IgD-negative memory B cell (primary cell): ENCODE measurements at regions not wholly inside any gene's neighbourhood (a gene's known extent, or its start where the extent isn't known, plus 50 kb on each side); places are given as distances from the start of the nearest gene placed in this dataset.

Experiments
- H3K27ac Mint-ChIP-seq, 3 donors: one replicate each; pipeline ENCODE4 v1.8.0; 2020 to 2022; ENCODE audit warnings: mild to moderate bottlenecking in 3 of 3, mixed read lengths in 3 of 3, moderate library complexity in 1 of 3
- H3K27me3 Mint-ChIP-seq: one replicate; pipeline ENCODE4 v1.8.0; 2021; ENCODE audit warnings: mixed read lengths
- H3K36me3 Mint-ChIP-seq: one replicate; pipeline ENCODE4 v1.8.0; 2020; ENCODE audit warnings: mild to moderate bottlenecking, mixed read lengths
- H3K4me1 Mint-ChIP-seq, 3 donors: one replicate each; pipeline ENCODE4 v1.8.0; 2020 to 2022; ENCODE audit warnings: mixed read lengths in 3 of 3, mild to moderate bottlenecking in 1 of 3
- H3K4me3 Mint-ChIP-seq, 4 donors: one replicate each; pipeline ENCODE4 v1.8.0; 2020 to 2022; ENCODE audit warnings: mild to moderate bottlenecking in 4 of 4, mixed read lengths in 4 of 4, moderate library complexity in 3 of 4
- H3K9me3 Mint-ChIP-seq, 3 donors: one replicate each; pipeline ENCODE4 v1.8.0; 2020 to 2021; ENCODE audit warnings: mixed read lengths in 3 of 3, mild to moderate bottlenecking in 1 of 3

DNA sequence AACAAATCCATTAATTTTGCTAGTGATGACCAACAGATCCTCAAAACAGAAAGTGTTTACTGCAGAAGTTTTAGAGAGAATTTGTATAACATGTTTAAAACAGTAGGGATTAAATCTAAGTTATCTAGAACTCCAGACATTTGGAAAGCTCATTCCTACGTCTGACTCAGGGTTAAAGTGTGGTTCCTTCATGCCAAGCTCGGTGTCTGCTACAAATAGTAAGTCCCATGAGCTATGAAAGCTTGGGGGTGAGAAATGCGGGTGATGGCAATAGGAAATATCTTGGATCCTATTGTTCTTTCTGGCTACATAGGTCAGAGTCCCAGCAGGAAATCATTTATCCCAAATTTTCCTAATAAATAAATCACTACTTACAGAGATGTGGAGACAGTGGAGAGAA, 867.1 kb downstream of the UQCRFS1 start:
- Mint-ChIP-seq H3K4me1 (peaks cover 0 to 2% (median 0%) of the 10 kb centered on the region in 3 donors), H3K27ac (no peak overlapping the region), H3K4me3 (no peak overlapping the region), H3K36me3 (no peaks in the 10 kb centered on the region), H3K27me3 (no peaks in the 10 kb centered on the region), H3K9me3 (peaks cover 0 to 10% (median 10%) of the 10 kb centered on the region in 3 donors)

DNA sequence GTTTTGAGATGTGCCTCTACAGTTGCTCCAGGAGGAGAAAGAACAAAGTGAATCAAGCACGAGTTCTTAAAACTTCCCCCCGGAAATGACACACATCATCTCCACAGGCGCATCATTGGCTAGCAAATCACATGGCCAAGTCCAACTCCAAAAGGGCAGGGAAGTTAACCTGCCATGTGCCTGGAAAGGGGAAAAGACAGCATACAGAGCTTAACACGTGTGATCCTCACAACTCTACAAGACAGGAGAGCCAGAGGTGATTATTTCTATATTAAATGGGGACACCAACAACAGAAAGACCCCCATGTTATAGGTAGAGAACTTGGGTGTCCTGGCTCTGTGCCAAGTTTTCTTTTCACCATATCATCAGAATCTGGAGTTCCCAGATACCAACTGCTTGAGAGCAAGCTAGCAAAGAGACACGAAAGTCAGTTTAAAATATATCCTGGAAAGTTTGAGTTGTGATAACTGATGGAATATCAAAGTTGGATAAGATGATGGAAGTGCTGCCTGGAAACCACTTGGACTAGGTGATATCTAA, 871.1 kb downstream of the UQCRFS1 start:
- Mint-ChIP-seq H3K9me3 (peaks cover 2 to 19% (median 14%) of the 10 kb centered on the region in 3 donors), H3K4me3 (no peak overlapping the region), H3K27me3 (no peaks in the 10 kb centered on the region), H3K36me3 (no peaks in the 10 kb centered on the region), H3K4me1 (no peaks in the 10 kb centered on the region), H3K27ac (no peak overlapping the region)

DNA sequence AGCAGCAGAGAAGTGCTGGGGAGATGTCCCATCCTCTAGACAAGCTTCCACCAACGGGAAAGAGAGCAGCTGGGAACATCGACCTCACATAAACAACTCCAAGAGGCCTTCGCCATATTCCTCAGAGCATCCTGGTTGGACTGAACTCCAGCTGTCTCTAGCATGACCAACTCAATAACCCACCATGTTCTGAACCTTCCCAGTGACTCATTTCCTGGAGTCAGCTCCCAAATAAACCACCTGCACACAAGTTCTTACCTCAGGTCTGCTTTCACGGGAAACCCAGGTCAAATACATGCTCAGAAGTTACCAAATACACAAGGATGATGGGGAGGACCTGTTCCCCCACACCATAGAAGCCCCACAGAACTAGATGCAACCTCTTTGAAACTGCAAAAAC, 878.5 kb downstream of the UQCRFS1 start:
- H3K36me3 Mint-ChIP-seq, result no peaks in the 10 kb centered on the region
- H3K9me3 Mint-ChIP-seq, result peaks cover 2 to 25% (median 14%) of the 10 kb centered on the region in 3 donors

DNA sequence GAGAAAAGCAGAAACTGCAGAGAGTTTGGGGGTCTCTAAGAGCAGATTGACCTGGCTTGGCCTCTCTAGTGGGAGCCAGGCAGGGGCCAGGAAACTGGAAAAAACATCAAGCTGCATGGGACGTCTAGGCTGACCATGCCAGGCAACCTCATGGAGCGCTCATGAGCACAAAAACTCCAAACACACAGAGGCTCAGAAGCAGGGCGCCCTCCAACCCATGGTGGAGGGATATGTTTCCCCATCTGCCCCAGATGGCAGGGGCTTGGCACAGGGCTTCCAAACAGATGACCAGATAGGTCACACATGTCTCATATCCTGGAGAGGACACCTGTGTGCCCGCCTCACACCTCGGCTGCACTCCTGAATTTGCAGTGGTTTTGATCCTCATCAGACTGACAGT, 879.0 kb downstream of the UQCRFS1 start:
- no peak overlapping the region for H3K27ac Mint-ChIP-seq
- no peaks in the 10 kb centered on the region for H3K27me3 Mint-ChIP-seq
- no peaks in the 10 kb centered on the region for H3K36me3 Mint-ChIP-seq
- H3K9me3 Mint-ChIP-seq, result peaks cover 2 to 25% (median 12%) of the 10 kb centered on the region in 3 donors
- H3K4me3 Mint-ChIP-seq, result no peak overlapping the region
- H3K4me1 Mint-ChIP-seq, result no peaks in the 10 kb centered on the region

More for the DNA sequence above, 878.5 kb downstream of the UQCRFS1 start:
- Mint-ChIP-seq H3K27me3 (no peaks in the 10 kb centered on the region), H3K4me3 (no peak overlapping the region), H3K4me1 (no peaks in the 10 kb centered on the region), H3K27ac (no peak overlapping the region)

DNA sequence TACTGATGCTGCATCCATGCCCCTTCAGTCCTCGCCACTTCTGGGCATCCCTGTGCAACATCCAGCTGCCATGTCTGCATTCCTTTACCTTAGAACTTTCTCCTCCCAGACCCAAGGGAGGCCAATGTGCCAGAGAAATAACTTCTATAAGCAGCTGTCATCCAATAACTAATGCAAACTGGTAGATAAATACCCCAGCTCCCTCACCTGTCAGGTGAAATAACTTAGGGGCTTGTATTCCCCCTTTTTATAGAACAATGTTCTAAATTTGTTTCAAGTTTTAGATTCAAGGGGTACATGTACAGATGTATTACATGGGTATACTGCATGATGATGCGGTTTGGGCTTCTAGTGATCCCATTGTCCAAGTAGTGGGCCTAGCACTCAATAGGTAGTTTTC, 880.1 kb downstream of the UQCRFS1 start:
- Mint-ChIP-seq H3K4me1 (no peaks in the 10 kb centered on the region), H3K36me3 (no peaks in the 10 kb centered on the region), H3K27ac (no peak overlapping the region), H3K27me3 (no peaks in the 10 kb centered on the region), H3K9me3 (peaks cover 5 to 28% (median 15%) of the 10 kb centered on the region in 3 donors), H3K4me3 (no peak overlapping the region)

DNA sequence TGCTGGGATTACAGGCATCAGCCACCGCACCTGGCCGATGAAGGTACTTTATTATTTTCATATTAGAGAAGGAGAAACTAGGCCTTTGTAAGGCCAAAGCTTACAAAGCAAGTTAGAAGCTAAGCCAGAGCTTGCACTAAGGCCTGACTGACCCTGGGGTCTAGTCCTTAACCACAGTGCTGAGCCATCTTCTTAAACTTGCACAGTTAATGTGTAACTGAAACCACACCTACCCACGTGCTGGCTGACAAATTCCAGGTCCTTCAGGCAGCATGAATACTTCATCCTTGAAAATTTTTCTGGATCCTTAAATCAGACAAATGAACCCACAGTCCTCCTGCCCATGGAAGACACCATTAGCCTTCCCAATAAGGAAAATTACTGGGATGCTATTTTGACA, 880.6 kb downstream of the UQCRFS1 start:
- Mint-ChIP-seq H3K27me3 (no peaks in the 10 kb centered on the region), H3K4me3 (no peak overlapping the region), H3K27ac (no peak overlapping the region), H3K4me1 (no peaks in the 10 kb centered on the region), H3K9me3 (peaks cover 5 to 28% (median 13%) of the 10 kb centered on the region in 3 donors), H3K36me3 (no peaks in the 10 kb centered on the region)

DNA sequence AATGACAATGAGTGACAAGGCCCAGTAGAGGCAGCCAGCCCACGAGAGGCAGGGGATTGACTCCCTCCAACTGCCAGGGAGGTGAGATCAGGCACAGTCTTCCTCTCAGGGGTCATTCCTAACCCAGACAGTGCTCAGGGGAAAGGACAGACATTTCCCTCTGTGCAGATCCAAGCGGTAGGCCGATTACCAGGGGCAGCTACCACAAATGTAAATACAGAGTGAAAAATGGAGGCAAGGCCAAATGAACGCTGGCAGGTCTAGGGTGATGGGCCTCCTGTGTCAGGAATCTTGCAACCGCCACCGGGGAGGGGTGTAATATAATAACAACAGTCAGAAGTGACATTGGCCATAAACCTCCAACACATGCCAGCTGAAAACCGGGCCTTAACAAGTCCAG, 881.4 kb downstream of the UQCRFS1 start:
- Mint-ChIP-seq H3K4me3 (no peak overlapping the region), H3K36me3 (no peaks in the 10 kb centered on the region), H3K27me3 (no peaks in the 10 kb centered on the region), H3K9me3 (peaks cover 5 to 25% (median 12%) of the 10 kb centered on the region in 3 donors), H3K4me1 (no peaks in the 10 kb centered on the region), H3K27ac (no peak overlapping the region)

DNA sequence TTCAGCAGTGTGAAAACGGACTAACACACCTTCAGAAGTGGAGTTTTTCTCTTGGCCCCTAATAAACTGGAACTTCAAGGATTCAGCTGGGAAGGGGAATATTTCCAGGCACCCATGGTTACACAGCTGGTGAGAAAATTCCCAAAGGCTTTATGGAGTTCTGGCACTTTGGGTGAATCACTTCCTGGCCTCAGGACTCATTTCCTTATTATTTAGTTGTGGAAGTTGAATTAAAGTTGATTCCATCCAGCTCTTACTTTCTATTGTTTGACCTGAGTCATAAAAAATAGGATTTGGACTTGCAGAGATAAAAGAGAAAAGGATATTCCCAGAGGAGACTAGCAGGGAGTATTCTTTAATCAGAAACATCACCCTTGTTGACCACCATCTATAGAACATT, 882.1 kb downstream of the UQCRFS1 start:
- no peaks in the 10 kb centered on the region for H3K27me3 Mint-ChIP-seq
- no peaks in the 10 kb centered on the region for H3K4me1 Mint-ChIP-seq
- peaks cover 5 to 21% (median 8%) of the 10 kb centered on the region in 3 donors for H3K9me3 Mint-ChIP-seq
- no peak overlapping the region for H3K4me3 Mint-ChIP-seq
- no peak overlapping the region for H3K27ac Mint-ChIP-seq
- no peaks in the 10 kb centered on the region for H3K36me3 Mint-ChIP-seq

DNA sequence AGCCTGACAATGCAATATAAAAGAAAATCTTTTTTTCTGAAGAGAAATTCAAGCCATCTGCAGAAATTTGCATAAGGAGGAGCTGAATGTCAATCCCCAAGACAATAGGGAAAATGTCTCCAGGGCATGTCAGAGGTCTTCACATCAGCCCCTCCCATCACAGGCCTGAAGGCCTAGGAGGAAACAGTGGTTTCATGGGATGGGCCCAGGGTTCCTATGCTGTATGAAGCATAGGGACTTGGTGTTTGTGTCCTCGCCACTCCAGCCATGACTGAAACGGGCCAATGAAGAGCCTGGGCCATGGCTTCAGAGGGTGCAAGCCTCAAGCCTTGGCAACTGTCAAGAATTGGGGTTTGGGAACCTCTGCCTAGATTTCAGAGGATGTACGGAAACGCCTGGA, 883.5 kb downstream of the UQCRFS1 start:
- H3K9me3 Mint-ChIP-seq, result peaks cover 5 to 21% (median 8%) of the 10 kb centered on the region in 3 donors
- H3K27me3 Mint-ChIP-seq, result no peaks in the 10 kb centered on the region
- H3K36me3 Mint-ChIP-seq, result no peaks in the 10 kb centered on the region
- no peaks in the 10 kb centered on the region for H3K4me1 Mint-ChIP-seq
- H3K27ac Mint-ChIP-seq, result no peak overlapping the region
- H3K4me3 Mint-ChIP-seq, result no peak overlapping the region

DNA sequence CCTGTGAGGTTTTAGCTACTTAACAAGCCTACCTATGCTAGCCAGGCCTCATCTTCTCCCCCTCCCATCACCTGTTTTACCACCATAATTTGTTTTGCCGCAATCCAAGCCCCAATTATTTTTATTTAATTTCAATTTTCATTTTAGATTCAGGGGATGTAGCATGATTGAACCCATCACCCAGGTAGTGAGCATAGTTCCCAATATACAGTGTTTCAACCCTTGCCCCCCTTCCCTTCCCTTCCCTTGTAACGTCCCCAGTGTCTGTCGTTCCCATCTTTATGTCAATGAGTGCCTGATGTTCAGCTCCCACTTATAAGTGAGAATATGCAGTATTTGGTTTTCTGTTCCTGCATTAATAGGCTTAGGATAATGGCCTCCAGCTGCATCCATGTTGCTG, 885.0 kb downstream of the UQCRFS1 start:
- Mint-ChIP-seq H3K36me3 (no peaks in the 10 kb centered on the region), H3K27me3 (no peaks in the 10 kb centered on the region), H3K27ac (no peak overlapping the region), H3K9me3 (peaks cover 3 to 17% (median 5%) of the 10 kb centered on the region in 3 donors), H3K4me3 (no peak overlapping the region), H3K4me1 (no peaks in the 10 kb centered on the region)

DNA sequence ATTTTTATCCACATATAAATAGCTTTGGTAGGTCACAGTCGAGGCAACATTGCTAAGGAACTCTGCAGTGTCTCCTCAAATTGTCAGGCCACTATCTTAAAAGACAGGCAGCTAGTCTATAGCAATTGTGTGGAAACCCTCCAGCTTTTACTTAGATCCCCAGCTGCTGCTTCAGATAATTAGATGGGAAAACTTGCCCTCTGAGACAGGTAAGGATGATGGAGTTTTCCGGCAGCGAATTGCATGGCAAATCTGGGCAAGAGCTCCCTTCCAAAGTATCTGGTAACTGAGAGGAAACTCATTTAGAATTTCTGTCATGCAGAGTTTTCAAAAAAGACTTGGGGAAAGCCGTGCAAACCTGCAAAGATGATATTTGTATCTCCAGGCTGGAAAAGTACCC, 886.2 kb downstream of the UQCRFS1 start:
- no peaks in the 10 kb centered on the region for H3K27me3 Mint-ChIP-seq
- H3K9me3 Mint-ChIP-seq, result peaks cover 3 to 16% (median 5%) of the 10 kb centered on the region in 3 donors
- no peaks in the 10 kb centered on the region for H3K36me3 Mint-ChIP-seq
- H3K4me1 Mint-ChIP-seq, result no peaks in the 10 kb centered on the region
- H3K4me3 Mint-ChIP-seq, result no peak overlapping the region
- no peak overlapping the region for H3K27ac Mint-ChIP-seq

DNA sequence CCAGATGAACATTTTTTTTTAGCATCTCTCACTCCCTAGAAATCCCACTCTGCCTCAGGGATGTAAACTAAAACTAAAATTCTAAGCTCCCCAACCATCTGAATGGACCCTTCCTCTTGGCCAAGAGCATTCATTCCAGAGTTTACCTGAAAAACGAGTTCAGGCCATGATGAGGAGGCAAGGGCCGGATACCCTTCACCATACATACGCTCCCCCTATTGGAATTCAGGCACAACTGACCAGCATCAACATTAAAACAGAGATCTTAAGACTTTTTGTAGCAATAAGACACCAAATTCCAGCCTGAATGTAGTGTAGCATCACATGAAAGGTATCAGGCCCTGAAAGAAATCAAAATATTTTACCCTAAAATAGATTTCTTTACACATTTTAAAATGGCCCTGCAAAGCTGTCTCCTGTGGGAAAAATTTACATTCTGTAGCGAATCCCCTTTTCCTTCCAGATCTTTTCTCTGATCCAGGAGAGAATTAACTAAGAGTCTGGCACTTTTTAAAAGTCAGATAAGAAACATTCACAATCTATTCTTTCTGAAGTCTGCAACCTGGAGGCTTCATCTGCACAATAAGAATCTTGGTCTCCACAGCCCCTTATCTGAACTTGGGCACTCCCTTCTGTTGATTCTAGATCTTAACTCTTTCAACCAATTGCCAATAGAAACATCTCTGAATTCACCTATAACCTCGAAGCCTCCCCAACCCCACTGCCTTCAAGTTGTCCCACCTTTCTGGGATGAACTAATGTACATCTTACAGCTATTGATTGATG, 888.5 kb downstream of the UQCRFS1 start:
- H3K27me3 Mint-ChIP-seq, result no peaks in the 10 kb centered on the region
- H3K4me1 Mint-ChIP-seq, result no peaks in the 10 kb centered on the region
- peaks cover 3 to 17% (median 3%) of the 10 kb centered on the region in 3 donors for H3K9me3 Mint-ChIP-seq
- no peaks in the 10 kb centered on the region for H3K36me3 Mint-ChIP-seq
- no peak overlapping the region for H3K27ac Mint-ChIP-seq
- H3K4me3 Mint-ChIP-seq, result no peak overlapping the region

DNA sequence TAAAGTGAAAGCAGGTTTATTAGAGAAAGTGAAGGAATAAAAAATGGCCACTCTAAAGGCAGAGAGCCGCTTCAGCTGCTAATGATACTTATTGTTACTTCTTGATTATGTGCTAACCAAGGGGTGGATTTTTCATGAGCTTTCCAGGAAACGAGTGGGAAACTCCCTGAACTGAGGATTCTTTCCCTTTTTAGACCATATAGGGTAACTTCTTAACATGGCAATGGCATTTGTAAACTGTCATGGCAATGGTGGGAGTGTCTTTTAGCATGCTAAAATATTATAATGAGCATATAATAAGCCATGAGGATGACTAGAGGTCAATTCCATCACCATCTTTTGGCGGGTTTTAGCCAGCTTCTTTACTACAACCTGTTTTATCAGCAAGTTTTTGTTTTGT, 890.0 kb downstream of the UQCRFS1 start:
- Mint-ChIP-seq H3K9me3 (peaks cover 0 to 9% (median 2%) of the 10 kb centered on the region in 3 donors), H3K4me3 (no peak overlapping the region), H3K27ac (no peak overlapping the region), H3K27me3 (peaks cover 1% of the 10 kb centered on the region), H3K36me3 (no peaks in the 10 kb centered on the region), H3K4me1 (no peaks in the 10 kb centered on the region)

DNA sequence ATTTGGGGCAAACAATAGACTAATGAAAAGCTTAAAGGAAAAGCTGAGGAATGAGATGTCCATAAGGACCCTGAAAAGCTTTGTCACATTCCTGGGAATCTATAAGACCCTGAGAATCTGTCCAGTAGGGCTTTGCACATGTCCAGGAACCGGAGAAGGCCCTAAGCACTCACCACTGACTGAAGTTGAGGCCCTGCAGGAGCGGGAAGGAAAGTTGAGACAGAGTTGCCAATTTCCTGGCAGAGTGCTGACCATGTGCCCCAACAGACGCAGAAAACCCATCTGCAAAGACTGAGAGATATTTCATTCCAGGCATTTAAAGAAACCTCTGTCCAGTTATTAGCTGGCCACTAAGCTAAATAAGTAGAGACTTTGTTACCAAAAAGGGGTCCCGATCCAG, 890.5 kb downstream of the UQCRFS1 start:
- no peak overlapping the region for H3K27ac Mint-ChIP-seq
- H3K9me3 Mint-ChIP-seq, result peaks cover 0 to 9% (median 2%) of the 10 kb centered on the region in 3 donors
- H3K36me3 Mint-ChIP-seq, result no peaks in the 10 kb centered on the region
- peaks cover 1% of the 10 kb centered on the region for H3K27me3 Mint-ChIP-seq
- no peak overlapping the region for H3K4me3 Mint-ChIP-seq
- no peaks in the 10 kb centered on the region for H3K4me1 Mint-ChIP-seq

DNA sequence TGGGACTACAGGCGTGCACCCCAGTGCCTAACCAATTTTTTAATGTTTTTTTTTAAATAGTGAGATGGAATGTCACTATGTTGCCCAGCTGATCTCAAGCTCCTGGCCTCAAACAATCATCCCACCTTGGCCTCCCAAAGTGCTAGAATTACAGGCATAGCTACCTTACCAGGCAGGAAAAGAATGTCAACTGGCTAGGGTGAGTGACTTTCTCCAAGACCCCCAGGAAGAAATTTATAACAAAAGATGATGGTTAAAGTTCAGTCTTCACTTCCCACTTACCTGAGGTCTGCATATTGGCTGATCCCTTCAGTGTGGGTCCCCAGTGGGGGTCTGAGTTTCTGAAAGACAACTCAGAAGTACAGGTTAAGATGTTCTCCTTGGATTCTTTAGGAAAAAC, 893.0 kb downstream of the UQCRFS1 start:
- Mint-ChIP-seq H3K27ac (no peak overlapping the region), H3K27me3 (peaks cover 1% of the 10 kb centered on the region), H3K4me1 (no peaks in the 10 kb centered on the region)

DNA sequence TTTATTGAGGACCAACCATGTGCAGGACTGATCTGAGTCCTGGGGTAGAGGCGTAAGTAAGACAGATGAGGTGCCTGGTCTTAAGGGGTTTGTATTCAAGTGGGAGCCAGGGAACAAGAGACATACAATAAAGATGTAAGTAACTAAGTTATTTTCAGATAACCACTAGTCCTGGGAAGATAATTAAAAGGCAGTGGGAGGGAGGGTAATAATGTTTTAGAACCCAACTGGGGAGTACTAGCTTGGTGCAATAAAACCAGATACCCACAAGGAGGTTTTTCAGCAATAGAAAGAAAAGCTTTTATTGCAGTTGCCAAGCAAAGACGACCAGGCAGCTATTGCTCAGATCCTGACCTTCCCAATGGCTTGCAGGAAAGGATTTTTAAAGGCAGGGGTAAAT, 893.7 kb downstream of the UQCRFS1 start:
- H3K4me1 Mint-ChIP-seq, result no peaks in the 10 kb centered on the region
- H3K27ac Mint-ChIP-seq, result no peak overlapping the region
- no peaks in the 10 kb centered on the region for H3K36me3 Mint-ChIP-seq
- H3K27me3 Mint-ChIP-seq, result peaks cover 1% of the 10 kb centered on the region
- H3K9me3 Mint-ChIP-seq, result peaks cover 0 to 9% (median 5%) of the 10 kb centered on the region in 3 donors
- no peak overlapping the region for H3K4me3 Mint-ChIP-seq

More for the DNA sequence above, 893.0 kb downstream of the UQCRFS1 start:
- Mint-ChIP-seq H3K36me3 (no peaks in the 10 kb centered on the region), H3K9me3 (peaks cover 0 to 9% (median 4%) of the 10 kb centered on the region in 3 donors), H3K4me3 (no peak overlapping the region)
